Mesothelial cell of epicardium (in vitro differentiated cells): ENCODE measurements at regions not wholly inside any gene's neighbourhood (a gene's known extent, or its start where the extent isn't known, plus 50 kb on each side); places are given as distances from the start of the nearest gene placed in this dataset.
A peak's percentile ranks its signal among the peaks of the same experiment; 100 is the strongest.
"Not testable (repeated sequence)": the region's sequence is repeated elsewhere in the genome, so short reads cannot be mapped to it uniquely, and the experiment has no call there.

ENCODE experiments used
- DNase-seq, 2 experiments: peaks; one replicate each; pipeline ENCODE4 v3.0.0; 2021; ENCODE audit warnings: low spot score in 2 of 2; ENCODE audit not compliant: unreplicated experiment in 2 of 2
- H3K27ac Mint-ChIP-seq: 2 replicates; pipeline ENCODE4 v1.8.0; 2021; ENCODE audit warnings: mixed read lengths
- H3K27me3 Mint-ChIP-seq: 2 replicates; pipeline ENCODE4 v1.8.0; 2021; ENCODE audit warnings: low read depth, mixed read lengths
- H3K36me3 Mint-ChIP-seq: 2 replicates; pipeline ENCODE4 v1.8.0; 2021; ENCODE audit warnings: mixed read lengths
- H3K4me1 Mint-ChIP-seq: 2 replicates; pipeline ENCODE4 v1.8.0; 2021; ENCODE audit warnings: mixed read lengths
- H3K4me3 Mint-ChIP-seq: 2 replicates; pipeline ENCODE4 v1.8.0; 2021; ENCODE audit warnings: mild to moderate bottlenecking, moderate library complexity, mixed read lengths
- H3K9me3 Mint-ChIP-seq: 2 replicates; pipeline ENCODE4 v1.8.0; 2021; ENCODE audit warnings: mixed read lengths
- TF ChIP-seq, protein P1 (sequence below): fragments of 200-600 bp; sonication (generic); IDR thresholded peaks from one replicate; pipeline ENCODE4 v1.5.0; 2021; ENCODE audit warnings: antibody characterized with exemption; ENCODE audit not compliant: unreplicated experiment

DNA sequence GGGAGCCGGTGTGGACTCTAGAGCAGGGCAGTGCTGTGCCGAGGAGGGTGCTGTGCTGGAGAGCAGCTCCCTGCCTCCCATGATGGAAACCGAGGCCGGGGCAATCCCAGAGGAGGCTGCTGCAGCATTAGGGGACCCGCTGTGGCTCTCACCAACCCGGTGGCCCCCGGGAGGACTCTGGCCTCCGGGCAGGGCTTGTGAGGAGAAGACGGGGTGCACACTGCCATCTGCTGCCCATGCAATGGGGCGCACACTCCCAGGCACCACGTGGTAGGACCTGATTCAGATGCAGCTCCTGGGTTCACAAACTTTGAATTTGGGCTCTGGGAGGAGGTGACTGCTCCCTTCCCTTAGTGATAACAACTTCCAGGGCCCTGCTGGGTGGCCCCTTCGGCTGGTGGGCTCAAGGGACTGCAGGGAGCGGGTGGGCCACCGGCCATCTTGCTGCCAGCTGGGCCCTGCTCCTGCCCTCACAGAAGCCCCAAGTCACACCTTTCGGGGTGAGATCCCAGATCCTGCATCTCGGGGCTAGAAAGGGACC is 93.8 kb upstream of the FGF3 start:
- Mint-ChIP-seq H3K9me3 (no peaks in the 10 kb centered on the region), H3K36me3 (no peaks in the 10 kb centered on the region), H3K4me3 (no peak overlapping the region), H3K4me1 (peaks cover 6% of the 10 kb centered on the region), H3K27me3 (peaks cover 20% of the 10 kb centered on the region), H3K27ac (no peak overlapping the region)
- TF ChIP-seq, protein P1, sequence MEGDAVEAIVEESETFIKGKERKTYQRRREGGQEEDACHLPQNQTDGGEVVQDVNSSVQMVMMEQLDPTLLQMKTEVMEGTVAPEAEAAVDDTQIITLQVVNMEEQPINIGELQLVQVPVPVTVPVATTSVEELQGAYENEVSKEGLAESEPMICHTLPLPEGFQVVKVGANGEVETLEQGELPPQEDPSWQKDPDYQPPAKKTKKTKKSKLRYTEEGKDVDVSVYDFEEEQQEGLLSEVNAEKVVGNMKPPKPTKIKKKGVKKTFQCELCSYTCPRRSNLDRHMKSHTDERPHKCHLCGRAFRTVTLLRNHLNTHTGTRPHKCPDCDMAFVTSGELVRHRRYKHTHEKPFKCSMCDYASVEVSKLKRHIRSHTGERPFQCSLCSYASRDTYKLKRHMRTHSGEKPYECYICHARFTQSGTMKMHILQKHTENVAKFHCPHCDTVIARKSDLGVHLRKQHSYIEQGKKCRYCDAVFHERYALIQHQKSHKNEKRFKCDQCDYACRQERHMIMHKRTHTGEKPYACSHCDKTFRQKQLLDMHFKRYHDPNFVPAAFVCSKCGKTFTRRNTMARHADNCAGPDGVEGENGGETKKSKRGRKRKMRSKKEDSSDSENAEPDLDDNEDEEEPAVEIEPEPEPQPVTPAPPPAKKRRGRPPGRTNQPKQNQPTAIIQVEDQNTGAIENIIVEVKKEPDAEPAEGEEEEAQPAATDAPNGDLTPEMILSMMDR: peak; percentile 14
- peak in 1 of 2 experiments; percentile 13 for DNase-seq

DNA sequence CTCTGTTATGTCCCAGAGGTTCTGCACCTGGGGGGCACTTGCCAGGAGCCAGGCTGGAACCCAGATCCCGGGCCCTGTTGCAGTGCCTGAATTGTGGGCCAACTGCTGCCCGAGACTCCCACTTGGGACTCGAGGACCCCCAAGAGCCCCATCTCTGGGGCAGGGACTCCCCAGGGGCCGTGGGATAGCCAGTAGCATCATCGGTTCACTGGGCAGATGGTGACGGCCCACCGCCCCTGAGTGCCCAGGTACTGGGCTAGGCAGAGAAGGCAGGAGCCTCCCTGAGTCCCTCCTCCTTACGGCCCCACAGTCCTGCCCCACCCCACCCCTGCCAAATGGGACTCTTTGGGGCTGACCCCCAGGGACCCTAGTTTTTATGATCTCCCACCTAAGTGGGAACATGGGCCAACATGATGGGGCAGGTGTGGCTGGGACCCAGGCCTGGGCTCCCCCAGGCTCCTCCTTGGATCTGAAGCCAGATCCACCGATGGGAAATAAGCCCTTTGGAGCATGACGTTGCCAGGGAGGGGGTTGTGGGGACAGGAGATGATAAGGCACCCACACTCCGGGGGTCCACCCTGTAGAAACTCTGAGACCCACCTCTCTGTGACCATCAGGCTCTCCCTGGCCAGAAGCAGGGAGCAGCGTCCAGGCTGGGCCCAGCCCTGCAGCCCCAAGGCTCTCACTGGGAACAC is 94.5 kb upstream of the FGF3 start:
- no peak overlapping the region for H3K4me3 Mint-ChIP-seq
- no peaks in the 10 kb centered on the region for H3K36me3 Mint-ChIP-seq
- DNase-seq: peak in 1 of 2 experiments; percentile 6
- TF ChIP-seq, protein P1: no peak
- peaks cover 6% of the 10 kb centered on the region for H3K4me1 Mint-ChIP-seq
- no peak overlapping the region for H3K27ac Mint-ChIP-seq
- H3K27me3 Mint-ChIP-seq: peaks cover 24% of the 10 kb centered on the region
- no peaks in the 10 kb centered on the region for H3K9me3 Mint-ChIP-seq

DNA sequence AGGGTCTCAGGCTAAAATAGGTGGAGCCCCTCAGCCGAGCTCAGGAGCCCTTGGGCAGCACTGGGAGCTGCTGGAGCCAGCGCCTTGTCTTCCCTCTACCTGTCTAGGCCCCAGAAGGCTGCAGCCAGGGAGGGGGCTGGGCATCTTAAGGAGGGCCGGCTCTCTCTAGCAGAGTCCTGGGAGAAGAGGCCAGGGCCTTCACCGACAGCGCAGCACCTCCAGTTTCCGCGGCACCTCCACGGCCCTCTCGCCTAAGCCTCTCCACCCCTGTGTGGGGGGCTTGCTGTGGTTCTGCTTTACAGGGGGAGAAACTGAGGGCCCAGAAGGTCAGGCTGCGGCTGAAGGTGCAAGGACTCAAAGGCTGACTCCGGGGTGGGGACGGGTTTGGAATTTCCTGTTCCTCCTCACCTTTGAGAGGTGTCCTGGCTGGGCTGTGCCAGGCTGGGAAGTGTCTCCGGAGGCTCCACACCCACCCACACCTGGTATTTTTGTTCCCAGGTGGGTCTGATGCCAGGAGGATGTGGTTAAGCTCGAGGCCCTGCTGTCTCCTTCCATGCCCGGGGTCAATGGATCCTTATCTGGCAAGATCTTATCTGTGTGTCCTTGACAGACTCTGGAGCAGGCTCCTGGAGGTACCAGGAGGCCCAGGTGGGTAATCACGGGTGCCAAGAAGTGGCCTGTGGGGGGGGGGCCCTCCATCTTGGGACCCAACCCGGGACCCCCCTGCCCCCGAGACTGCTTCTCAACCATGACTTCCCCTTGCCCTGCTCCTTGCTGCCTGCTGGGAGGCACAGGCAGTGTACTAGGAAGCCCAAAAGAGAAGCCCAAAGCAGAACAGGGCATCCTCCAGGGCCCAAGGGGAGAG is 95.3 kb upstream of the FGF3 start:
- TF ChIP-seq, protein P1: no peak
- DNase-seq: no peak
- Mint-ChIP-seq H3K4me1 (peaks cover 9% of the 10 kb centered on the region), H3K27ac (no peak overlapping the region), H3K4me3 (no peak overlapping the region), H3K36me3 (no peaks in the 10 kb centered on the region), H3K9me3 (no peaks in the 10 kb centered on the region), H3K27me3 (peaks cover 26% of the 10 kb centered on the region)

DNA sequence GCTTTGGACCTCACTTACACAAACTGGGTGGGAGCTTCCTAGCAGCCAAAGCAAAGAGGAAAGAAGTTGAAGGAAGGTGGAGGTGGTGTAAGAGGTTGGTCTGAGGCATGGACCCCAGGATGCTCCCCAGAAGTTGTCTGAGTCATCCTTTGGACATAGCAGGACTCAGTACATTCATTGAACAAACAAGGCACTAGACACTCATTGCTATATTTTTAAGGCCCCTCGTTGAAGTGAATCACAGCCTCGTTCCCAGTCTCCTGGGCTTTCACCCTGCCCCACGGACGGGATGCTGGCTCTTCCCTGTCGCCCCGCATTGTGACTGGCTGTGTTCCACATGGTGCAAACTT is 95.9 kb upstream of the FGF3 start:
- Mint-ChIP-seq H3K4me1 (peaks cover 9% of the 10 kb centered on the region), H3K9me3 (no peaks in the 10 kb centered on the region), H3K36me3 (no peaks in the 10 kb centered on the region), H3K27me3 (peaks cover 26% of the 10 kb centered on the region), H3K4me3 (no peak overlapping the region), H3K27ac (no peak overlapping the region)
- TF ChIP-seq, protein P1: no peak
- no peak for DNase-seq

DNA sequence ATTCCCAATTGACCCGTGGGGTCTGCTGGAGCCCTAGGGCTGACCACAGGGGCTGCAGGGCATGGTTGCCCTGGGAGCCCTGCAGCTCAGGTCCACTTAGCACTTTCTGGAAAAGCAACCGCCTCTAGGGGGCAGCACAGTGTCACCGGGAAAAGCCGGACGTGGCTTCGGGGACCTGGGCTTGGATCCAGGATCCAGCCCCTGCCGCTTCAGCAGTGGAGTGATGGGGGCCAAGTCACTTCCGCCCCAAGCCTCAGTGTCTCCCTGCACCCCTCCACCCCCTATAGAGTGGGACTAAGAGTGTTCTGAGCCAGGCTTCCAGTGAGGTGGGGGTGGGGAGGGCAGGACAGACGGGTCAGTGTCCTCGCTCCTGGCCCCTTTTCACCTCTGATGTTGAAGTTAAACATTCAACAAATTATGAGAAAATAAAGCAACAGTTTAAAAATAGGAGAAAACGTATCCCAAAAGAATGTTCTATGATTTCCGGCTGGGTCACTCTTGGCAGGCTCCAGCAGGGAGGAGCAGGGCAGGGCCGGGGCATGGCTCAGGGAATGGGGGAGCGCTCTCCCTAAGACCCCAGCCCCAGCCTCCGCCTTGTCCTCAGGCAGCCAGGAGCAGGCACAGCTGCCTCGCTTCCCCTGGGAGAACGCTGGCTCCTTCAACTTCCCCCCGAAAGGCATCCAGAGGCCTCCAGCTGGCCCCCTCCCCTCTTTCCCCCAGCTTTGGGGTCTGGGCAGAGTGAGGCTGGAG is 96.5 kb upstream of the FGF3 start:
- H3K27me3 Mint-ChIP-seq: peaks cover 26% of the 10 kb centered on the region
- H3K36me3 Mint-ChIP-seq: no peaks in the 10 kb centered on the region
- H3K27ac Mint-ChIP-seq: no peak overlapping the region
- TF ChIP-seq, protein P1: peak; percentile 97
- peak; percentile 77 to 89 for DNase-seq
- no peaks in the 10 kb centered on the region for H3K9me3 Mint-ChIP-seq
- no peak overlapping the region for H3K4me3 Mint-ChIP-seq
- peaks cover 9% of the 10 kb centered on the region for H3K4me1 Mint-ChIP-seq

DNA sequence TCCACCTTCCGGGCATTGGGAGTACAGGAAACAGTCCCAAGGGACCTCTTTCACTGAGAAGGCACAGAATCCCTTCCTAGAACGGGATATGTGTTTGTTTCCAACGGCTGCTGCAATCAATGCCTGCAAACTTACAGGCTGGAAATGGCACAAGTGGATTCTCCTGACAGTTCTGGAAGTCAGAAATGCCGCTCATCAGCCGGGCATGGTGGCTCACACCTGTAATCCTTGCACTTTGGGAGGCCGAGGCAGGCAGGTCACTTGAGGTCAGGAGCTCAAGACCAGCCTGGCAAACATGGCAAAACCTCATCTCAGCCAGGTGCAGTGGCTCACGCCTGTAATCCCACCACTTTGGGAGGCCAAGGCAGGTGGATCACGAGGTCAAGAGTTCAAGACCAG is 97.0 kb upstream of the FGF3 start:
- not testable (repeated sequence) for DNase-seq, H3K4me1 Mint-ChIP-seq, H3K36me3 Mint-ChIP-seq, H3K9me3 Mint-ChIP-seq, H3K27ac Mint-ChIP-seq, H3K4me3 Mint-ChIP-seq
- peaks cover 24% of the 10 kb centered on the region for H3K27me3 Mint-ChIP-seq
